HepG2 (cell line): ENCODE measurements at regions not wholly inside any gene's neighbourhood (a gene's known extent, or its start where the extent isn't known, plus 50 kb on each side); places are given as distances from the start of the nearest gene placed in this dataset.
A peak's percentile ranks its signal among the peaks of the same experiment; 100 is the strongest.

ENCODE experiments used
- BRD4 ChIP-seq: sonication (generic); formaldehyde crosslinking; IDR thresholded peaks from 2 replicates; pipeline ENCODE4 v1.4.0; 2020; ENCODE audit warnings: missing genetic modification reagents
- MTERF4 ChIP-seq: sonication (generic); formaldehyde crosslinking; IDR thresholded peaks from 2 replicates; pipeline ENCODE4 v1.8.0; 2023; ENCODE audit warnings: mild to moderate bottlenecking, missing genetic modification reagents
- NPAS2 ChIP-seq: sonication (generic); formaldehyde crosslinking; IDR thresholded peaks from 2 replicates; pipeline ENCODE4 v1.8.0; 2022; ENCODE audit warnings: mild to moderate bottlenecking, missing genetic modification reagents, borderline replicate concordance
- PATZ1 ChIP-seq: sonication (generic); formaldehyde crosslinking; IDR thresholded peaks from 2 replicates; pipeline ENCODE4 v1.4.0; 2020; ENCODE audit warnings: missing genetic modification reagents
- POGZ ChIP-seq: sonication (generic); formaldehyde crosslinking; IDR thresholded peaks from 2 replicates; pipeline ENCODE4 v1.4.0; 2020; ENCODE audit warnings: mild to moderate bottlenecking, missing genetic modification reagents
- PPARG ChIP-seq: conservative IDR thresholded peaks from 2 replicates; pipeline ENCODE4 v1.6.1; 2016; ENCODE audit warnings: missing biosample characterization, missing genetic modification reagents
- SALL1 ChIP-seq: sonication (generic); formaldehyde crosslinking; IDR thresholded peaks from 2 replicates; pipeline ENCODE4 v1.8.0; 2022; ENCODE audit warnings: mild to moderate bottlenecking, missing genetic modification reagents
- SIN3B ChIP-seq: fragments of 150-350 bp; IDR thresholded peaks from 2 replicates; pipeline ENCODE4 v1.6.1; 2014; ENCODE audit warnings: low read length
- SRY ChIP-seq: sonication (generic); formaldehyde crosslinking; IDR thresholded peaks from 2 replicates; pipeline ENCODE4 v1.8.0; 2022; ENCODE audit warnings: mild to moderate bottlenecking, missing genetic modification reagents
- TAF1 ChIP-seq: sonication (generic); formaldehyde crosslinking; IDR thresholded peaks from 2 replicates; pipeline ENCODE4 v1.4.0; 2020; ENCODE audit warnings: missing genetic modification reagents
- TCF12 ChIP-seq, 2 experiments: fragments of 450-650 bp in 1 of 2; sonication (generic) in 1 of 2; formaldehyde crosslinking in 1 of 2; IDR thresholded peaks; 2 replicates each; pipeline versions ENCODE4 v1.6.1 to v1.8.0; 2017 to 2022; ENCODE audit warnings: antibody characterized with exemption in 1 of 2, mild to moderate bottlenecking in 1 of 2, missing genetic modification reagents in 1 of 2, moderate library complexity in 1 of 2
- TFDP2 ChIP-seq: sonication (generic); formaldehyde crosslinking; IDR thresholded peaks from 2 replicates; pipeline ENCODE4 v1.4.0; 2020; ENCODE audit warnings: missing genetic modification reagents
- ZBTB7B ChIP-seq: sonication (generic); formaldehyde crosslinking; IDR thresholded peaks from 2 replicates; pipeline ENCODE4 v1.4.0; 2020; ENCODE audit warnings: missing genetic modification reagents
- ZNF160 ChIP-seq: sonication (generic); formaldehyde crosslinking; IDR thresholded peaks from 2 replicates; pipeline ENCODE4 v1.8.0; 2022; ENCODE audit warnings: mild to moderate bottlenecking, inconsistent platforms, missing genetic modification reagents
- ZNF230 ChIP-seq: sonication (generic); formaldehyde crosslinking; IDR thresholded peaks from 2 replicates; pipeline ENCODE4 v1.4.0; 2020; ENCODE audit warnings: mild to moderate bottlenecking, missing genetic modification reagents
- ZNF256 ChIP-seq: sonication (generic); formaldehyde crosslinking; conservative IDR thresholded peaks from 2 replicates; pipeline ENCODE4 v1.4.0; 2020; ENCODE audit warnings: missing genetic modification reagents
- ZNF556 ChIP-seq: sonication (generic); formaldehyde crosslinking; IDR thresholded peaks from 2 replicates; pipeline ENCODE4 v1.4.0; 2020; ENCODE audit warnings: mild to moderate bottlenecking, missing genetic modification reagents, borderline replicate concordance
- ZNF616 ChIP-seq: sonication (generic); formaldehyde crosslinking; IDR thresholded peaks from 2 replicates; pipeline ENCODE4 v1.5.0; 2020; ENCODE audit warnings: low read depth, mild to moderate bottlenecking, missing genetic modification reagents
- ZNF891 ChIP-seq: sonication (generic); formaldehyde crosslinking; IDR thresholded peaks from 2 replicates; pipeline ENCODE4 v1.5.0; 2020; ENCODE audit warnings: mild to moderate bottlenecking, missing genetic modification reagents
- TF ChIP-seq, protein P1 (sequence below): sonication (generic); formaldehyde crosslinking; IDR thresholded peaks from 2 replicates; pipeline ENCODE4 v1.5.1; 2020; ENCODE audit warnings: mild to moderate bottlenecking, missing genetic modification reagents, moderate library complexity
- TF ChIP-seq, protein P2 (sequence below): IDR thresholded peaks from 2 replicates; pipeline ENCODE4 v1.6.1; 2012; ENCODE audit warnings: inconsistent platforms

GRCh38 chr2:61694312-61695274, 156.4 kb upstream of the XPO1 start (continued):
- TF ChIP-seq, protein P1, sequence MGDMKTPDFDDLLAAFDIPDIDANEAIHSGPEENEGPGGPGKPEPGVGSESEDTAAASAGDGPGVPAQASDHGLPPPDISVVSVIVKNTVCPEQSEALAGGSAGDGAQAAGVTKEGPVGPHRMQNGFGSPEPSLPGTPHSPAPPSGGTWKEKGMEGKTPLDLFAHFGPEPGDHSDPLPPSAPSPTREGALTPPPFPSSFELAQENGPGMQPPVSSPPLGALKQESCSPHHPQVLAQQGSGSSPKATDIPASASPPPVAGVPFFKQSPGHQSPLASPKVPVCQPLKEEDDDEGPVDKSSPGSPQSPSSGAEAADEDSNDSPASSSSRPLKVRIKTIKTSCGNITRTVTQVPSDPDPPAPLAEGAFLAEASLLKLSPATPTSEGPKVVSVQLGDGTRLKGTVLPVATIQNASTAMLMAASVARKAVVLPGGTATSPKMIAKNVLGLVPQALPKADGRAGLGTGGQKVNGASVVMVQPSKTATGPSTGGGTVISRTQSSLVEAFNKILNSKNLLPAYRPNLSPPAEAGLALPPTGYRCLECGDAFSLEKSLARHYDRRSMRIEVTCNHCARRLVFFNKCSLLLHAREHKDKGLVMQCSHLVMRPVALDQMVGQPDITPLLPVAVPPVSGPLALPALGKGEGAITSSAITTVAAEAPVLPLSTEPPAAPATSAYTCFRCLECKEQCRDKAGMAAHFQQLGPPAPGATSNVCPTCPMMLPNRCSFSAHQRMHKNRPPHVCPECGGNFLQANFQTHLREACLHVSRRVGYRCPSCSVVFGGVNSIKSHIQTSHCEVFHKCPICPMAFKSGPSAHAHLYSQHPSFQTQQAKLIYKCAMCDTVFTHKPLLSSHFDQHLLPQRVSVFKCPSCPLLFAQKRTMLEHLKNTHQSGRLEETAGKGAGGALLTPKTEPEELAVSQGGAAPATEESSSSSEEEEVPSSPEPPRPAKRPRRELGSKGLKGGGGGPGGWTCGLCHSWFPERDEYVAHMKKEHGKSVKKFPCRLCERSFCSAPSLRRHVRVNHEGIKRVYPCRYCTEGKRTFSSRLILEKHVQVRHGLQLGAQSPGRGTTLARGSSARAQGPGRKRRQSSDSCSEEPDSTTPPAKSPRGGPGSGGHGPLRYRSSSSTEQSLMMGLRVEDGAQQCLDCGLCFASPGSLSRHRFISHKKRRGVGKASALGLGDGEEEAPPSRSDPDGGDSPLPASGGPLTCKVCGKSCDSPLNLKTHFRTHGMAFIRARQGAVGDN (CRISPR knock-in tag): peak; percentile 60
- TF ChIP-seq ZNF230 (CRISPR knock-in tag) (0 out of 2 replicates have a peak, but pooled peaks have one; percentile 55), ZNF891 (CRISPR knock-in tag) (peak; percentile 44; the same call in 1 of the 2 replicates), SIN3B (no peak), POGZ (no peak), MTERF4 (CRISPR knock-in tag) (no peak), SALL1 (CRISPR knock-in tag) (0 out of 2 replicates have a peak, but pooled peaks have one; percentile 64), ZNF556 (no peak), BRD4 (0 out of 2 replicates have a peak, but pooled peaks have one; percentile 22), TAF1 (peak; percentile 57), PPARG (CRISPR knock-in tag) (no peak), ZNF160 (CRISPR knock-in tag) (no peak; the same call in 1 of the 2 replicates), SRY (CRISPR knock-in tag) (0 out of 2 replicates have a peak, but pooled peaks have one; percentile 28), NPAS2 (CRISPR knock-in tag) (no peak), PATZ1 (CRISPR knock-in tag) (peak; percentile 97), TCF12 (IDR thresholded peaks at IDR 0.05) (no peak), TCF12 (CRISPR knock-in tag; IDR thresholded peaks at IDR 0.05) (no peak), ZNF616 (CRISPR knock-in tag) (no peak), TFDP2 (CRISPR knock-in tag) (no peak), ZBTB7B (peak; percentile 100), ZNF256 (no peak)
- TF ChIP-seq, protein P2, sequence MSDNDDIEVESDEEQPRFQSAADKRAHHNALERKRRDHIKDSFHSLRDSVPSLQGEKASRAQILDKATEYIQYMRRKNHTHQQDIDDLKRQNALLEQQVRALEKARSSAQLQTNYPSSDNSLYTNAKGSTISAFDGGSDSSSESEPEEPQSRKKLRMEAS: peak; percentile 50
